ENCODE measurements at regions not wholly inside any gene's neighbourhood (a gene's known extent, or its start where the extent isn't known, plus 50 kb on each side); places are given as distances from the start of the nearest gene placed in this dataset.

DNA sequence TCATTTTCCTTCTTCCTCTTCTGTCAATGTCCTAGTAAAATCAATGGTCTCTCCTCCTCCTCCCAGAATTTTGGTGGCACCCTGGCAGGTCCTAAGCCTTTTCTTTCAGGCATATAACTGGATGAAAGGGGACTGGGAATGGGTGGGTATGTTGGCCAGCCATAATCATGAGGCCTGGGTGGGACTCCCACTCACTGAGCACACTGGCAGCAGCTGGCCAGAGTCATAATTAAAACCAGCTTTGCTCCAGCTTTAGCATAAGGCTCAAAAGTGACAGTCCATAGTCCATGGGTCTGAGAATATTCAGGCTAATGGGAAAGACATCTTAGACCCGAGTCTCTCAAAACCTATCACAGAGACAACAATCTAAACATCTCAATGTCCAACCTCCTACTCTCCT, 190.0 kb upstream of the BTBD3 start:
- DNase-seq (ENCODE audit: low read depth): no peak
- TF ChIP-seq, protein P1, sequence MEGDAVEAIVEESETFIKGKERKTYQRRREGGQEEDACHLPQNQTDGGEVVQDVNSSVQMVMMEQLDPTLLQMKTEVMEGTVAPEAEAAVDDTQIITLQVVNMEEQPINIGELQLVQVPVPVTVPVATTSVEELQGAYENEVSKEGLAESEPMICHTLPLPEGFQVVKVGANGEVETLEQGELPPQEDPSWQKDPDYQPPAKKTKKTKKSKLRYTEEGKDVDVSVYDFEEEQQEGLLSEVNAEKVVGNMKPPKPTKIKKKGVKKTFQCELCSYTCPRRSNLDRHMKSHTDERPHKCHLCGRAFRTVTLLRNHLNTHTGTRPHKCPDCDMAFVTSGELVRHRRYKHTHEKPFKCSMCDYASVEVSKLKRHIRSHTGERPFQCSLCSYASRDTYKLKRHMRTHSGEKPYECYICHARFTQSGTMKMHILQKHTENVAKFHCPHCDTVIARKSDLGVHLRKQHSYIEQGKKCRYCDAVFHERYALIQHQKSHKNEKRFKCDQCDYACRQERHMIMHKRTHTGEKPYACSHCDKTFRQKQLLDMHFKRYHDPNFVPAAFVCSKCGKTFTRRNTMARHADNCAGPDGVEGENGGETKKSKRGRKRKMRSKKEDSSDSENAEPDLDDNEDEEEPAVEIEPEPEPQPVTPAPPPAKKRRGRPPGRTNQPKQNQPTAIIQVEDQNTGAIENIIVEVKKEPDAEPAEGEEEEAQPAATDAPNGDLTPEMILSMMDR (IDR thresholded peaks at IDR 0.05; ENCODE audit: control insufficient read depth, insufficient read depth, low read depth, low read length, missing control alignments): no peak
- H3K4me3 ChIP-seq (ENCODE audit: control insufficient read depth, low read depth, low read length): no peak overlapping the region

DNA sequence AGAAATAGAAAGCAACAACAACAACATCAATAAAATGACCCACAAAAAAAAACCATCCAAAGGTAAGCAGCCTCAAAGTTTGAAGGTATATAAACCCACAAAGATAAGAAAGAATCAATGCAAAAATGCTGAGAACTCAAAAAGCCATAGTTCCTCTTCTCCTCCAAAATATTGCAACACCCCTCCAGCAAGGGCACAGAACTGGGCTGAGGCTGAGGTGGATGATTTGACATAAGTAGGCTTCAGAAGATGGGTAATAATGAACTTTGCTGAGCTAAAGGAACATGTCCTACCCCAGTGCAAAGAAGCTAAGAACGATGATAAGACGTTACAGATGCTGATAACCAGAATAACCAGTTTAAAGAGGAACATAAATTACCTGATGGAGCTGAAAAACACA, 188.8 kb upstream of the BTBD3 start:
- DNase-seq (ENCODE audit: low read depth): no peak
- no peak overlapping the region for H3K4me3 ChIP-seq (ENCODE audit: control insufficient read depth, low read depth, low read length)
- TF ChIP-seq, protein P1 (IDR thresholded peaks at IDR 0.05; ENCODE audit: control insufficient read depth, insufficient read depth, low read depth, low read length, missing control alignments): no peak

DNA sequence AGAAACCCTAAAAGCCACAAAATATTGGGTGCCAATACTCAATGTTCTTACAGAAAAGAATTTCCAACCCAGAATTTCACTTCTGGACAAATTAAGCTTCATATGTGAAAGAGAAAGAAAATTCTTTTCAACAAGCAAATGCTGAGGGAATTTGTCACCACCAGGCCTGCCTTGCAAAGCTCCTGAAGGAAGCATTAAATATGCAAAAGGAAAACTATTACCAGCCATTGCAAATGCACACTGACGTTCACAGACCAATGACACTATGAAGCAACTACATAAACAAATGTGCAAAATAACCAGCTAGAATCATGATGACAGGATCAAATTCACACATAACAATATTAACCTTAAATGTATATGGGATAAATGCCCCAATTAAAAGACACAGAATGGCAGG, 187.9 kb upstream of the BTBD3 start:
- TF ChIP-seq, protein P1 (IDR thresholded peaks at IDR 0.05; ENCODE audit: control insufficient read depth, insufficient read depth, low read depth, low read length, missing control alignments): no peak
- no peak for DNase-seq (ENCODE audit: low read depth)

DNA sequence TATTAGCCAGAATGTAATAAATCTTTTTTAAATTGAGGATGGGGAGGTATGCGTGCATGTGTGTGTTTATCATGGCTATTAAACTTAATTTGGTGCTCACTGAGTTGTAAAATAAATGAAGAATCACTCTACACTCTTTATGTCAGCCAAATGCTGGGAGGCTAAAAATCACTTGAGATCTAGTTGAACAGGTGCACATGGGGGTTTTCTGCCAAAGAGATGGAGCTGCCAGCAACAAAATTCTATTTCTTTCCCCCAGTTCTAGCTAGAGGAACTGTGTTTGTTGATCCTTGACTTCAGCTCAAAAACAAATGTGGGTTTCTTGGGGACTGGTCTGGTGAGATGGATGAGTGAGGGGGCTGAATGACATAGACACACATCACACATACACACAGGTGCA, 183.3 kb upstream of the BTBD3 start:
- H3K4me3 ChIP-seq (ENCODE audit: control insufficient read depth, low read depth, low read length): no peak overlapping the region
- DNase-seq (ENCODE audit: low read depth): no peak
- TF ChIP-seq, protein P1 (IDR thresholded peaks at IDR 0.05; ENCODE audit: control insufficient read depth, insufficient read depth, low read depth, low read length, missing control alignments): no peak

More for the DNA sequence above, 187.9 kb upstream of the BTBD3 start:
- no peak overlapping the region for H3K4me3 ChIP-seq (ENCODE audit: control insufficient read depth, low read depth, low read length)

DNA sequence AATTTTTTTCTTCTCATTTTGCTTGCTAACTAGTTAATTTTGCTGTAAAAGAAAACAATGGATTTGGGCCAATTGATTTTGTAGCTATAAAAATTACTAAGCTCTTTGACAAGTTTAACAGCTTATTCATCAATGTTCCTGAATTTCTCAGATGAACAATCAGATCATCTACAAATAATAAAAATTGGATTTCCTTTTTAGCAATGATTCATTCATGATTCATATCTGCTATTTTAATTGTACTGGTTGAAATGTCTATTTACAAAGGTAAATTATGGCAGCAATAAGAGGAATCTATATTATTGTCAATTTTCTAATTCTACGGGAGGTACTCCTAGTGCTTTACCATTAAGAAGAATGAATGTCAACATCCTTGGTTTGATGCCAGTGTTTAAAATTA, 178.8 kb upstream of the BTBD3 start:
- H3K4me3 ChIP-seq (ENCODE audit: control insufficient read depth, low read depth, low read length): no peak overlapping the region
- TF ChIP-seq, protein P1 (IDR thresholded peaks at IDR 0.05; ENCODE audit: control insufficient read depth, insufficient read depth, low read depth, low read length, missing control alignments): no peak
- no peak for DNase-seq (ENCODE audit: low read depth)

DNA sequence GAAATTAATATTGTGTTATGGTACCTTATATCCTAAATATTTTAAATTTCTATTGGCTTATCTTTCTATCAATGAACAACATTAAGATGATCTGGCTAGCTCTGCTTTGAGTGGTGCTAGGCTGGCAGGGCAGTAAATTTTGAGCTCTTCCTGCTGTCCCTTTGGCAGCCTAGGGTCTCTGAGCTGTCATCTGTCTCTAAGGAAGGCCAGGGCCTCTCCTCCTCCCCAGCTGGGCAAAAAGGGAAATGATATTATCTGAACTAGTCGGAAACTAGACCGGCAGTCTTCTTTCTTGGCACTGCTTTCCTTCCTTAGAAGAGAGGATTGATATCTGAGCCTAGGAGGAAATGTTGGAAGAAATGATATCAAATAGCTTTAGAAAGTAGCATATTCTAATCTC, 176.7 kb upstream of the BTBD3 start:
- TF ChIP-seq, protein P1 (IDR thresholded peaks at IDR 0.05; ENCODE audit: control insufficient read depth, insufficient read depth, low read depth, low read length, missing control alignments): no peak
- DNase-seq (ENCODE audit: low read depth): no peak

DNA sequence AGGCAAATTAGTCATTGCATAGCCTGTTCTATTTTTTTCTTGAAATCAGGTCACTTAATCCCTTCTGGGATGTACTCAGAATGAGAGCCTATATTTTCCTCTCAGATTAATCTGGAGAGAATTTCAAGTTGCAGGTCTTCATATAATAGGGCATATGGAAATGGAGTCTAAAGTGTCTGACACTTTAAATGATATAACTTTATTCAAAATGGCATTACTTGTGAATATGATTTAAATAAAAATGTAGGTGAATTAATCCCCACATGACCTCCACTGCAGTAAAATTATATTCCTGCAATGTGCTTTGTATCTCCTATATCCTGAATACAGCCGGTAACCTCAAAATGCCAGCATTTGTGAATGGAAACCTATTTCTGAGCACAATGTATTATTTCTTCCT, 172.5 kb upstream of the BTBD3 start:
- H3K4me3 ChIP-seq (ENCODE audit: control insufficient read depth, low read depth, low read length): no peak overlapping the region
- TF ChIP-seq, protein P1 (IDR thresholded peaks at IDR 0.05; ENCODE audit: control insufficient read depth, insufficient read depth, low read depth, low read length, missing control alignments): no peak
- no peak for DNase-seq (ENCODE audit: low read depth)

More for the DNA sequence above, 176.7 kb upstream of the BTBD3 start:
- no peak overlapping the region for H3K4me3 ChIP-seq (ENCODE audit: control insufficient read depth, low read depth, low read length)

Data from AG09309 (cell line).